Right lobe of liver (tissue), 4 donors: ENCODE measurements at regions not wholly inside any gene's neighbourhood (a gene's known extent, or its start where the extent isn't known, plus 50 kb on each side); places are given as distances from the start of the nearest gene placed in this dataset.

ENCODE experiments used
- CTCF ChIP-seq, 4 donors: fragments of 200-600 bp in 3 of 4; fragments of 450-650 bp in 1 of 4; IDR thresholded peaks; one replicate each; pipeline versions ENCODE4 v1.5.1 to v1.8.0; 2016 to 2022; ENCODE audit warnings: antibody characterized with exemption in 4 of 4, mild to moderate bottlenecking in 2 of 4
- POLR2A ChIP-seq: fragments of 450-650 bp; IDR thresholded peaks from one replicate; pipeline ENCODE4 v1.6.1; 2017; ENCODE audit warnings: antibody characterized with exemption, mild to moderate bottlenecking
- donor health status: DM: no; HTN: no; CAD: no.
- donor health status: DM: no; HTN: no; CAD: no.
- donor health status: DM: no; HTN: yes; CAD: no.

GRCh38 chr5:74240783-74241750, 399.5 kb downstream of the ENC1 start:
- TF ChIP-seq POLR2A (no peak), CTCF (IDR thresholded peaks at IDR 0.05) (no peak)
